Liver (tissue), 8 donors: ENCODE measurements at regions not wholly inside any gene's neighbourhood (a gene's known extent, or its start where the extent isn't known, plus 50 kb on each side); places are given as distances from the start of the nearest gene placed in this dataset.

Experiments
- DNase-seq: peaks from one replicate; pipeline ENCODE4 v3.0.0-alpha.2; 2017; ENCODE audit warnings: low spot score
- H3K27ac ChIP-seq, 2 donors: one replicate each; pipeline ENCODE4 v1.7.0; 2013; ENCODE audit warnings: inconsistent platforms in 2 of 2, low read length in 2 of 2, control low read depth in 1 of 2, low read depth in 1 of 2, mild to moderate bottlenecking in 1 of 2
- H3K27me3 ChIP-seq, 4 donors: one replicate each; pipeline versions ENCODE4 v1.6.1 to v1.7.0; 2013; ENCODE audit warnings: low read length in 3 of 4, inconsistent platforms in 1 of 4, mild to moderate bottlenecking in 1 of 4, moderate library complexity in 1 of 4; ENCODE audit not compliant: control insufficient read depth in 4 of 4, insufficient read depth in 4 of 4
- H3K36me3 ChIP-seq, 4 donors: one replicate each; pipeline versions ENCODE4 v1.6.1 to v1.7.0; 2013; ENCODE audit warnings: low read length in 3 of 4, mild to moderate bottlenecking in 3 of 4, low read depth in 1 of 4, moderate library complexity in 1 of 4; ENCODE audit not compliant: control insufficient read depth in 4 of 4, insufficient read depth in 3 of 4
- H3K4me1 ChIP-seq, 4 donors: one replicate each; pipeline versions ENCODE4 v1.6.1 to v1.7.0; 2013; ENCODE audit warnings: low read length in 3 of 4, mild to moderate bottlenecking in 3 of 4, moderate library complexity in 1 of 4; ENCODE audit not compliant: control insufficient read depth in 4 of 4, insufficient read depth in 4 of 4
- H3K4me3 ChIP-seq, 3 donors: one replicate each; pipeline versions ENCODE4 v1.6.1 to v1.7.0; 2013; ENCODE audit warnings: low read length in 3 of 3, control low read depth in 1 of 3, low read depth in 1 of 3, mild to moderate bottlenecking in 1 of 3
- H3K9ac ChIP-seq, 2 donors: one replicate each; pipeline ENCODE4 v1.7.0; 2013; ENCODE audit warnings: low read length in 2 of 2, mild to moderate bottlenecking in 2 of 2, moderate library complexity in 2 of 2, control low read depth in 1 of 2, low read depth in 1 of 2
- H3K9me3 ChIP-seq, 4 donors: one replicate each; pipeline versions ENCODE4 v1.6.1 to v1.7.0; 2013; ENCODE audit warnings: low read length in 3 of 4; ENCODE audit not compliant: control insufficient read depth in 4 of 4
- ATF3 ChIP-seq: IDR thresholded peaks from 2 replicates; pipeline ENCODE4 v1.6.1; 2016; ENCODE audit warnings: antibody characterized with exemption
- CTCF ChIP-seq: fragments of 150-350 bp; IDR thresholded peaks from 2 replicates; pipeline ENCODE4 v1.5.1; 2017; ENCODE audit warnings: improper control_type of control experiment, low read depth, low read length; ENCODE audit not compliant: missing input control
- EGR1 ChIP-seq, 2 donors: IDR thresholded peaks; 2 replicates each; pipeline ENCODE4 v1.6.1; 2016 to 2018; ENCODE audit warnings: antibody characterized with exemption in 2 of 2, low read depth in 2 of 2
- FOXA1 ChIP-seq: IDR thresholded peaks from 2 replicates; pipeline ENCODE4 v1.6.1; 2016; ENCODE audit warnings: antibody characterized with exemption
- FOXA2 ChIP-seq: IDR thresholded peaks from 2 replicates; pipeline ENCODE4 v1.6.1; 2016; ENCODE audit warnings: antibody characterized with exemption
- GABPA ChIP-seq, 2 donors: IDR thresholded peaks in 1 of 2; conservative IDR thresholded peaks in 1 of 2; 2 replicates each; pipeline ENCODE4 v1.6.1; 2016; ENCODE audit warnings: antibody characterized with exemption in 2 of 2, mild to moderate bottlenecking in 1 of 2, moderate library complexity in 1 of 2
- HNF4A ChIP-seq, 2 donors: conservative IDR thresholded peaks; 2 replicates each; pipeline ENCODE4 v1.6.1; 2016; ENCODE audit warnings: antibody characterized with exemption in 2 of 2, mild to moderate bottlenecking in 2 of 2
- HNF4G ChIP-seq: IDR thresholded peaks from 2 replicates; pipeline ENCODE4 v1.6.1; 2016; ENCODE audit warnings: antibody characterized with exemption
- JUND ChIP-seq, 2 donors: IDR thresholded peaks; 2 replicates each; pipeline ENCODE4 v1.6.1; 2016; ENCODE audit warnings: antibody characterized with exemption in 2 of 2
- MAX ChIP-seq: IDR thresholded peaks from 2 replicates; pipeline ENCODE4 v1.6.1; 2016; ENCODE audit warnings: antibody characterized with exemption
- NR2F2 ChIP-seq: IDR thresholded peaks from 2 replicates; pipeline ENCODE4 v1.6.1; 2016; ENCODE audit warnings: antibody characterized with exemption
- RAD21 ChIP-seq, 2 donors: IDR thresholded peaks; 2 replicates each; pipeline ENCODE4 v1.6.1; 2016; ENCODE audit warnings: antibody characterized with exemption in 2 of 2, mild to moderate bottlenecking in 2 of 2
- REST ChIP-seq: IDR thresholded peaks from 2 replicates; pipeline ENCODE4 v1.6.1; 2016; ENCODE audit warnings: antibody characterized with exemption, mild to moderate bottlenecking
- RXRA ChIP-seq, 2 donors: IDR thresholded peaks; 2 replicates each; pipeline ENCODE4 v1.6.1; 2017 to 2018; ENCODE audit warnings: antibody characterized with exemption in 2 of 2, mild to moderate bottlenecking in 1 of 2
- SP1 ChIP-seq: IDR thresholded peaks from 2 replicates; pipeline ENCODE4 v1.6.1; 2018; ENCODE audit warnings: antibody characterized with exemption, mild to moderate bottlenecking
- TAF1 ChIP-seq: conservative IDR thresholded peaks from 2 replicates; pipeline ENCODE4 v1.6.1; 2016; ENCODE audit warnings: antibody characterized with exemption, mild to moderate bottlenecking
- YY1 ChIP-seq: IDR thresholded peaks from 2 replicates; pipeline ENCODE4 v1.6.1; 2016; ENCODE audit warnings: antibody characterized with exemption, mild to moderate bottlenecking
- ZBTB33 ChIP-seq: IDR thresholded peaks from 2 replicates; pipeline ENCODE4 v1.6.1; 2016; ENCODE audit warnings: antibody characterized with exemption
- WGBS: extraction: QIAGEN DNeasy Blood & Tissue Kit; methylation state at CpG from one replicate; pipeline ENCODE4 v1.1.7; 2013; 5-methylcytosine and 5-hydroxymethylcytosine counted together
- donor health status: healthy.
- donor health status: healthy.
- donor health status: healthy.
- donor health status: healthy.
- donor health status: healthy.

GRCh38 chr16:85522842-85523601 lies 90.1 kb upstream of the GSE1 start:
- H3K36me3 ChIP-seq = no peaks in the 10 kb centered on the region
- peak overlapping the region in 1 of 2 donors; percentile 47 for H3K9ac ChIP-seq
- 71% methylated on average over 13 of the region's 13 CpGs for WGBS
- no peak overlapping the region for H3K4me3 ChIP-seq
- no peaks in the 10 kb centered on the region for H3K9me3 ChIP-seq
- TF ChIP-seq REST (no peak), CTCF (no peak), FOXA1 (no peak), HNF4A (conservative IDR thresholded peaks at IDR 0.05) (no peak), ZBTB33 (no peak), JUND (IDR thresholded peaks at IDR 0.05) (no peak), GABPA (IDR thresholded peaks at IDR 0.05 in 1 of 2, conservative IDR thresholded peaks at IDR 0.05 in 1 of 2) (no peak), FOXA2 (no peak), SP1 (no peak), EGR1 (IDR thresholded peaks at IDR 0.05; ENCODE audit: low read depth in 2 of 2) (no peak), RXRA (IDR thresholded peaks at IDR 0.05) (no peak), ATF3 (no peak), HNF4G (no peak), MAX (no peak), YY1 (no peak), TAF1 (no peak), RAD21 (IDR thresholded peaks at IDR 0.05) (no peak), NR2F2 (no peak)
- no peak for DNase-seq
- H3K4me1 ChIP-seq = peaks cover 40 to 71% (median 55%) of the 10 kb centered on the region in 4 donors
- H3K27me3 ChIP-seq = no peaks in the 10 kb centered on the region
- peak overlapping the region; percentile 93 for H3K27ac ChIP-seq
